HAP-1 (cell line): ENCODE measurements at regions not wholly inside any gene's neighbourhood (a gene's known extent, or its start where the extent isn't known, plus 50 kb on each side); places are given as distances from the start of the nearest gene placed in this dataset.

Experiments used
- DNase-seq, 2 experiments: peaks; one replicate each; pipeline ENCODE4 v3.0.0-alpha.2; 2016 to 2020; ENCODE audit warnings: low spot score in 2 of 2
- H3K27me3 ChIP-seq: fragments of 250-450 bp; sonication (Bioruptor Pico); 2 replicates; pipeline ENCODE4 v1.5.1; 2020; ENCODE audit warnings: low read depth, mild to moderate bottlenecking, moderate library complexity
- H3K36me3 ChIP-seq: fragments of 250-450 bp; sonication (Bioruptor Pico); replicated peaks from 2 replicates; pipeline ENCODE4 v1.5.1; 2020; ENCODE audit warnings: mild to moderate bottlenecking
- H3K4me1 ChIP-seq: fragments of 250-450 bp; sonication (Bioruptor Pico); 2 replicates; pipeline ENCODE4 v1.5.1; 2020; ENCODE audit warnings: mild to moderate bottlenecking
- H3K4me3 ChIP-seq: fragments of 250-450 bp; sonication (Bioruptor Pico); 2 replicates; pipeline ENCODE4 v1.5.1; 2020; ENCODE audit warnings: mild to moderate bottlenecking, moderate library complexity
- H3K9me3 ChIP-seq: fragments of 250-450 bp; sonication (Bioruptor Pico); 2 replicates; pipeline ENCODE4 v1.5.1; 2020; ENCODE audit warnings: mild to moderate bottlenecking, moderate library complexity
- in situ Hi-C: fragments of 300-500 bp; cut with MboI; formaldehyde crosslinking; loops from 3 replicates; pipeline ENCODE4 v1.14.3; 2020; ENCODE audit warnings: low sequenced_read_pairs, inconsistent platforms, mixed read lengths

- Histone ChIP-seq H3K9me3 (no peaks in the 10 kb centered on the region; the same call in 1 of the 2 replicates), H3K27me3 (no peaks in the 10 kb centered on the region), H3K4me3 (no peak overlapping the region), H3K36me3 (no peaks in the 10 kb centered on the region), H3K4me1 (no peaks in the 10 kb centered on the region)
- in situ Hi-C loops, result no loop called here
- no peak for DNase-seq
Measured at GRCh38 chr5:74950836-74951515, 84.8 kb upstream of the FAM169A start.

GRCh38 chr5:74949976-74950375 lies 83.8 kb upstream of the FAM169A start:
- no peaks in the 10 kb centered on the region for H3K9me3 ChIP-seq
- no peak for DNase-seq
- H3K36me3 ChIP-seq, result no peaks in the 10 kb centered on the region
- in situ Hi-C loops, result no loop called here
- no peaks in the 10 kb centered on the region for H3K4me1 ChIP-seq
- H3K4me3 ChIP-seq, result no peak overlapping the region
- H3K27me3 ChIP-seq, result no peaks in the 10 kb centered on the region

- in situ Hi-C loops, result no loop called here
Measured at GRCh38 chr5:74948031-74948546, 81.9 kb upstream of the FAM169A start.

GRCh38 chr5:74946471-74946870 lies 80.3 kb upstream of the FAM169A start:
- H3K4me3 ChIP-seq, result no peak overlapping the region

More at GRCh38 chr5:74948031-74948546, 81.9 kb upstream of the FAM169A start:
- no peaks in the 10 kb centered on the region for H3K9me3 ChIP-seq
- H3K36me3 ChIP-seq, result no peaks in the 10 kb centered on the region
- H3K4me1 ChIP-seq, result no peaks in the 10 kb centered on the region
- H3K4me3 ChIP-seq, result no peak overlapping the region
- peaks cover 3% of the 10 kb centered on the region; the same call in 1 of the 2 replicates for H3K27me3 ChIP-seq
- DNase-seq, result no peak

GRCh38 chr5:74945561-74946165 lies 79.5 kb upstream of the FAM169A start:
- no peaks in the 10 kb centered on the region for H3K4me1 ChIP-seq
- no peaks in the 10 kb centered on the region for H3K9me3 ChIP-seq
- peak in 1 of 2 experiments; percentile 9 for DNase-seq
- H3K36me3 ChIP-seq, result no peaks in the 10 kb centered on the region
- H3K27me3 ChIP-seq, result peaks cover 3% of the 10 kb centered on the region; the same call in 1 of the 2 replicates
- H3K4me3 ChIP-seq, result no peak overlapping the region
- in situ Hi-C loops, result no loop called here

More at GRCh38 chr5:74946471-74946870, 80.3 kb upstream of the FAM169A start:
- Histone ChIP-seq H3K36me3 (no peaks in the 10 kb centered on the region), H3K9me3 (no peaks in the 10 kb centered on the region), H3K4me1 (no peaks in the 10 kb centered on the region), H3K27me3 (peaks cover 3% of the 10 kb centered on the region; the same call in 1 of the 2 replicates)
- in situ Hi-C loops, result no loop called here
- no peak for DNase-seq

GRCh38 chr5:74943905-74944304 lies 77.7 kb upstream of the FAM169A start:
- Histone ChIP-seq H3K4me3 (no peak overlapping the region), H3K27me3 (peaks cover 3% of the 10 kb centered on the region; the same call in 1 of the 2 replicates), H3K9me3 (no peaks in the 10 kb centered on the region), H3K4me1 (no peaks in the 10 kb centered on the region), H3K36me3 (no peaks in the 10 kb centered on the region)
- DNase-seq, result no peak
- in situ Hi-C loops, result no loop called here

GRCh38 chr5:74942622-74943286 lies 76.6 kb upstream of the FAM169A start:
- H3K4me1 ChIP-seq, result peaks cover 7% of the 10 kb centered on the region
- peaks cover 3% of the 10 kb centered on the region; the same call in 1 of the 2 replicates for H3K27me3 ChIP-seq
- no peaks in the 10 kb centered on the region for H3K36me3 ChIP-seq
- H3K9me3 ChIP-seq, result no peaks in the 10 kb centered on the region
- DNase-seq, result no peak
- in situ Hi-C loops, result no loop called here
- H3K4me3 ChIP-seq, result no peak overlapping the region

- H3K4me3 ChIP-seq, result no peak overlapping the region
- H3K4me1 ChIP-seq, result peaks cover 8% of the 10 kb centered on the region
- H3K27me3 ChIP-seq, result peaks cover 3% of the 10 kb centered on the region; the same call in 1 of the 2 replicates
- in situ Hi-C loops, result no loop called here
- DNase-seq, result no peak
- H3K36me3 ChIP-seq, result no peaks in the 10 kb centered on the region
- H3K9me3 ChIP-seq, result no peaks in the 10 kb centered on the region
Measured at GRCh38 chr5:74940782-74941353, 74.7 kb upstream of the FAM169A start.

GRCh38 chr5:74938250-74938933 lies 72.2 kb upstream of the FAM169A start:
- peak in 1 of 2 experiments; percentile 65 for DNase-seq
- no peak overlapping the region for H3K4me3 ChIP-seq
- H3K36me3 ChIP-seq, result no peaks in the 10 kb centered on the region
- H3K27me3 ChIP-seq, result no peaks in the 10 kb centered on the region; the same call in 1 of the 2 replicates
- in situ Hi-C loops, result no loop called here
- no peaks in the 10 kb centered on the region for H3K9me3 ChIP-seq
- peaks cover 9% of the 10 kb centered on the region for H3K4me1 ChIP-seq

GRCh38 chr5:74935752-74936091 lies 69.5 kb upstream of the FAM169A start:
- Histone ChIP-seq H3K27me3 (no peaks in the 10 kb centered on the region; the same call in 1 of the 2 replicates), H3K36me3 (no peaks in the 10 kb centered on the region), H3K4me3 (no peak overlapping the region), H3K9me3 (no peaks in the 10 kb centered on the region), H3K4me1 (peaks cover 9% of the 10 kb centered on the region)
- in situ Hi-C loops, result no loop called here
- DNase-seq, result no peak

- in situ Hi-C loops, result no loop called here
Measured at GRCh38 chr5:74934949-74935751, 69.0 kb upstream of the FAM169A start.

GRCh38 chr5:74927336-74927735 lies 61.1 kb upstream of the FAM169A start:
- in situ Hi-C loops, result no loop called here
- Histone ChIP-seq H3K4me1 (peaks cover 10% of the 10 kb centered on the region), H3K9me3 (no peaks in the 10 kb centered on the region), H3K4me3 (no peak overlapping the region), H3K27me3 (no peaks in the 10 kb centered on the region), H3K36me3 (no peaks in the 10 kb centered on the region; the same call in 1 of the 2 replicates)
- DNase-seq, result no peak

More at GRCh38 chr5:74934949-74935751, 69.0 kb upstream of the FAM169A start:
- H3K9me3 ChIP-seq, result no peaks in the 10 kb centered on the region
- H3K27me3 ChIP-seq, result no peaks in the 10 kb centered on the region; the same call in 1 of the 2 replicates
- DNase-seq, result peak in 1 of 2 experiments; percentile 14
- peaks cover 9% of the 10 kb centered on the region for H3K4me1 ChIP-seq
- H3K4me3 ChIP-seq, result no peak overlapping the region
- H3K36me3 ChIP-seq, result no peaks in the 10 kb centered on the region
